ENCODE measurements at regions not wholly inside any gene's neighbourhood (a gene's known extent, or its start where the extent isn't known, plus 50 kb on each side); places are given as distances from the start of the nearest gene placed in this dataset.
A peak's percentile ranks its signal among the peaks of the same experiment; 100 is the strongest.

GRCh38 chr4:17188547-17189400, 290.3 kb upstream of the LDB2 start:
- Histone ChIP-seq H3K9ac (ENCODE audit: insufficient read length) (no peak overlapping the region), H3K27ac (peak overlapping the region; percentile 84), H3K9me3 (ENCODE audit: low read depth, low read length) (no peaks in the 10 kb centered on the region), H3K36me3 (ENCODE audit: insufficient read depth, low read length) (no peaks in the 10 kb centered on the region), H3K4me3 (peak overlapping the region; percentile 38; the same call in 1 of the 2 replicates)
- no peak for DNase-seq (ENCODE audit: low read depth, low spot score)
- TF ChIP-seq FOXP2 (optimal IDR thresholded peaks at IDR 0.05; ENCODE audit: control extremely low read depth, extremely low read length, insufficient read depth) (no peak), EZH2 (IDR thresholded peaks at IDR 0.05) (no peak)

GRCh38 chr4:17188125-17188524, 289.7 kb upstream of the LDB2 start:
- Histone ChIP-seq H3K27ac (peak overlapping the region; percentile 84), H3K9me3 (ENCODE audit: low read depth, low read length) (no peaks in the 10 kb centered on the region), H3K4me3 (peak overlapping the region; percentile 38; the same call in 1 of the 2 replicates), H3K36me3 (ENCODE audit: insufficient read depth, low read length) (no peaks in the 10 kb centered on the region), H3K9ac (ENCODE audit: insufficient read length) (no peak overlapping the region)
- TF ChIP-seq EZH2 (IDR thresholded peaks at IDR 0.05) (no peak), FOXP2 (optimal IDR thresholded peaks at IDR 0.05; ENCODE audit: control extremely low read depth, extremely low read length, insufficient read depth) (no peak), POLR2AphosphoS5 (IDR thresholded peaks at IDR 0.05; ENCODE audit: borderline replicate concordance, low read depth, low read length) (no peak)
- no peak for DNase-seq (ENCODE audit: low read depth, low spot score)

GRCh38 chr4:17187003-17187402, 288.6 kb upstream of the LDB2 start:
- no peak for DNase-seq (ENCODE audit: low read depth, low spot score)
- TF ChIP-seq EZH2 (IDR thresholded peaks at IDR 0.05): no peak
- TF ChIP-seq POLR2AphosphoS5 (IDR thresholded peaks at IDR 0.05; ENCODE audit: borderline replicate concordance, low read depth, low read length): no peak
- no peak for TF ChIP-seq FOXP2 (optimal IDR thresholded peaks at IDR 0.05; ENCODE audit: control extremely low read depth, extremely low read length, insufficient read depth)
- Histone ChIP-seq H3K9ac (ENCODE audit: insufficient read length) (no peak overlapping the region), H3K36me3 (ENCODE audit: insufficient read depth, low read length) (no peaks in the 10 kb centered on the region), H3K27ac (peak overlapping the region; percentile 84), H3K9me3 (ENCODE audit: low read depth, low read length) (no peaks in the 10 kb centered on the region), H3K4me3 (no peak overlapping the region)

GRCh38 chr4:17182888-17183287, 284.4 kb upstream of the LDB2 start:
- TF ChIP-seq FOXP2 (optimal IDR thresholded peaks at IDR 0.05; ENCODE audit: control extremely low read depth, extremely low read length, insufficient read depth) (no peak), EZH2 (IDR thresholded peaks at IDR 0.05) (no peak), POLR2AphosphoS5 (IDR thresholded peaks at IDR 0.05; ENCODE audit: borderline replicate concordance, low read depth, low read length) (no peak)
- Histone ChIP-seq H3K36me3 (ENCODE audit: insufficient read depth, low read length) (no peaks in the 10 kb centered on the region), H3K9me3 (ENCODE audit: low read depth, low read length) (no peaks in the 10 kb centered on the region), H3K4me3 (no peak overlapping the region), H3K9ac (ENCODE audit: insufficient read length) (no peak overlapping the region), H3K27ac (no peak overlapping the region)
- DNase-seq (ENCODE audit: low read depth, low spot score): no peak

GRCh38 chr4:17174751-17175150, 276.3 kb upstream of the LDB2 start:
- no peak for TF ChIP-seq POLR2AphosphoS5 (IDR thresholded peaks at IDR 0.05; ENCODE audit: borderline replicate concordance, low read depth, low read length)
- no peak for TF ChIP-seq FOXP2 (optimal IDR thresholded peaks at IDR 0.05; ENCODE audit: control extremely low read depth, extremely low read length, insufficient read depth)
- no peak for TF ChIP-seq EZH2 (IDR thresholded peaks at IDR 0.05)
- H3K9ac ChIP-seq (ENCODE audit: insufficient read length): no peak overlapping the region
- DNase-seq (ENCODE audit: low read depth, low spot score): no peak
- H3K9me3 ChIP-seq (ENCODE audit: low read depth, low read length): no peaks in the 10 kb centered on the region
- no peak overlapping the region for H3K27ac ChIP-seq
- H3K36me3 ChIP-seq (ENCODE audit: insufficient read depth, low read length): no peaks in the 10 kb centered on the region
- no peak overlapping the region for H3K4me3 ChIP-seq

GRCh38 chr4:17173300-17173699, 274.9 kb upstream of the LDB2 start:
- Histone ChIP-seq H3K27ac (no peak overlapping the region), H3K9me3 (ENCODE audit: low read depth, low read length) (no peaks in the 10 kb centered on the region), H3K4me3 (no peak overlapping the region), H3K9ac (ENCODE audit: insufficient read length) (no peak overlapping the region), H3K36me3 (ENCODE audit: insufficient read depth, low read length) (no peaks in the 10 kb centered on the region)
- DNase-seq (ENCODE audit: low read depth, low spot score): no peak
- no peak for TF ChIP-seq POLR2AphosphoS5 (IDR thresholded peaks at IDR 0.05; ENCODE audit: borderline replicate concordance, low read depth, low read length)
- TF ChIP-seq EZH2 (IDR thresholded peaks at IDR 0.05): no peak
- TF ChIP-seq FOXP2 (optimal IDR thresholded peaks at IDR 0.05; ENCODE audit: control extremely low read depth, extremely low read length, insufficient read depth): no peak

GRCh38 chr4:17170131-17170530, 271.7 kb upstream of the LDB2 start:
- H3K9me3 ChIP-seq (ENCODE audit: low read depth, low read length): no peaks in the 10 kb centered on the region
- H3K4me3 ChIP-seq: no peak overlapping the region
- no peak for DNase-seq (ENCODE audit: low read depth, low spot score)
- no peak for TF ChIP-seq FOXP2 (optimal IDR thresholded peaks at IDR 0.05; ENCODE audit: control extremely low read depth, extremely low read length, insufficient read depth)
- TF ChIP-seq POLR2AphosphoS5 (IDR thresholded peaks at IDR 0.05; ENCODE audit: borderline replicate concordance, low read depth, low read length): no peak
- TF ChIP-seq EZH2 (IDR thresholded peaks at IDR 0.05): no peak
- H3K9ac ChIP-seq (ENCODE audit: insufficient read length): no peak overlapping the region
- no peaks in the 10 kb centered on the region for H3K36me3 ChIP-seq (ENCODE audit: insufficient read depth, low read length)
- H3K27ac ChIP-seq: peak overlapping the region; percentile 87; the same call in 1 of the 2 replicates

GRCh38 chr4:17169699-17170098, 271.3 kb upstream of the LDB2 start:
- Histone ChIP-seq H3K27ac (peak overlapping the region; percentile 87), H3K9me3 (ENCODE audit: low read depth, low read length) (no peaks in the 10 kb centered on the region), H3K36me3 (ENCODE audit: insufficient read depth, low read length) (no peaks in the 10 kb centered on the region), H3K4me3 (peak overlapping the region; percentile 38; the same call in 1 of the 2 replicates), H3K9ac (ENCODE audit: insufficient read length) (no peak overlapping the region)
- no peak for DNase-seq (ENCODE audit: low read depth, low spot score)
- TF ChIP-seq EZH2 (IDR thresholded peaks at IDR 0.05) (no peak), FOXP2 (optimal IDR thresholded peaks at IDR 0.05; ENCODE audit: control extremely low read depth, extremely low read length, insufficient read depth) (no peak), POLR2AphosphoS5 (IDR thresholded peaks at IDR 0.05; ENCODE audit: borderline replicate concordance, low read depth, low read length) (no peak)

All from SK-N-MC (cell line).